ENCODE measurements at regions not wholly inside any gene's neighbourhood (a gene's known extent, or its start where the extent isn't known, plus 50 kb on each side); places are given as distances from the start of the nearest gene placed in this dataset.
A peak's percentile ranks its signal among the peaks of the same experiment; 100 is the strongest.

- Histone ChIP-seq H3K4me1 (peaks cover 0 to 31% (median 6%) of the 10 kb centered on the region in 4 donors), H3K27me3 (no peaks in the 10 kb centered on the region), H3K4me3 (no peak overlapping the region), H3K27ac (no peak overlapping the region), H3K9me3 (no peaks in the 10 kb centered on the region), H3K36me3 (no peaks in the 10 kb centered on the region)
- no peak for DNase-seq
- TF ChIP-seq EP300 (IDR thresholded peaks at IDR 0.05): no peak
- TF ChIP-seq POLR2AphosphoS5 (IDR thresholded peaks at IDR 0.05): no peak
- no peak for TF ChIP-seq POLR2A (IDR thresholded peaks at IDR 0.05)
- no peak for TF ChIP-seq CTCF (IDR thresholded peaks at IDR 0.05)
- 0 to 63% (median 26%) methylated on average over 1 of the region's 1 CpG for WGBS, 5 donors
- intact Hi-C loops (cut with DNase I; ENCODE audit: low total_unique reads): no loop called here
Measured at GRCh38 chr7:69436946-69437345, 161.3 kb upstream of the AUTS2 start.

DNA sequence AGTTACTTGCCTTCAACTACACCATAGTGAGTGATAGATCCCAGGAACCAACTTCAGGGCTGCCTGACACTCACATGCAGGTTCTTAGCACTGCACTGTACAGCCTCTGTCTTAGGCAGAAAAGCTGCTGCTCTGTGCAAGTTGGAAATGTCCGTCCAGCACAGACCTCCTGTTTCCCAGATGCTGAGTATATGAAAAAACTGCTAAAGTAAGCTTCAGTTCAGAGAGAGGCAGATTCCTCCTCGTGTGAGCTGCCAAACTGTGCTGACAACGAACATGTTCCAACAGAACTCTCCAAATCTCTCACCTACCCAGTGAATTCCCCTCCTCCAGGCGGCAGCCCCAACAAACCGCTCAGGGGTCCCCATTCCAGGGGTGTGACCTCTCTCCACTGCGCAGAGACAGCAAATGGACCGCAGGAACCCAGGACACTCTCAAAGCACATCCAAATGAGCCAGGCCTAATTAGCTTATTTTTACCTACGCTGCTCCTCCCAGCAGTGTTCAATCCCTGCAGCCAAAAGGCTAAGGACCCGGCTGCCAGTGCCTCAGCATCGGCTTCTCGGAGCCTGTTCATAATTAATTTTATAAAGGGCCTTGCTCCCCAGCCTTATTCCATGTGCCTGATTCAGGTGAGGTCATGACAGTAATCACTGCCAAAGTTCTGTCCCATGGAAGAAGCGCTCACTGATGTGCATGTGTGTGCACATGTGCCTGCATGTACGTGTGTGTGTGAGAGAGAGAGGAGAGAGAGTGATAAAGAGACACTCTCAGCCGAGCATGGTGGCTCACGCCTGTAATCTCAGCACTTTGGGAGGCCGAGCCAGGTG, 159.5 kb upstream of the AUTS2 start:
- no peak for TF ChIP-seq POLR2A (IDR thresholded peaks at IDR 0.05)
- TF ChIP-seq EP300 (IDR thresholded peaks at IDR 0.05): no peak
- no peak for TF ChIP-seq CTCF (IDR thresholded peaks at IDR 0.05)
- TF ChIP-seq POLR2AphosphoS5 (IDR thresholded peaks at IDR 0.05): no peak
- no peaks in the 10 kb centered on the region for H3K36me3 ChIP-seq
- H3K27me3 ChIP-seq: no peaks in the 10 kb centered on the region
- peak in 1 of 2 donors; percentile 55 for DNase-seq
- 76 to 84% (median 79%) methylated on average over 15 to 16 of the region's 16 CpGs for WGBS, 5 donors
- no peak overlapping the region for H3K4me3 ChIP-seq
- intact Hi-C loops (cut with DNase I; ENCODE audit: low total_unique reads): no loop called here
- H3K9me3 ChIP-seq: no peaks in the 10 kb centered on the region
- peak overlapping the region in 1 of 5 donors; percentile 53 for H3K27ac ChIP-seq
- peaks cover 0 to 31% (median 6%) of the 10 kb centered on the region in 4 donors for H3K4me1 ChIP-seq

GRCh38 chr7:69439636-69440325, 158.5 kb upstream of the AUTS2 start:
- no peaks in the 10 kb centered on the region for H3K36me3 ChIP-seq
- H3K27ac ChIP-seq: peak overlapping the region in 1 of 5 donors; percentile 53
- no peaks in the 10 kb centered on the region for H3K27me3 ChIP-seq
- H3K4me3 ChIP-seq: no peak overlapping the region
- TF ChIP-seq POLR2AphosphoS5 (IDR thresholded peaks at IDR 0.05): no peak
- no peak for TF ChIP-seq EP300 (IDR thresholded peaks at IDR 0.05)
- no peak for TF ChIP-seq POLR2A (IDR thresholded peaks at IDR 0.05)
- TF ChIP-seq CTCF (IDR thresholded peaks at IDR 0.05): no peak
- H3K9me3 ChIP-seq: no peaks in the 10 kb centered on the region
- peaks cover 0 to 31% (median 6%) of the 10 kb centered on the region in 4 donors for H3K4me1 ChIP-seq
- intact Hi-C loops (cut with DNase I; ENCODE audit: low total_unique reads): no loop called here
- 73 to 98% (median 82%) methylated on average over 1 of the region's 1 CpG for WGBS, 5 donors
- no peak for DNase-seq

- WGBS, 5 donors: 65 to 81% (median 79%) methylated on average over 2 of the region's 2 CpGs
Measured at GRCh38 chr7:69440976-69441375, 157.3 kb upstream of the AUTS2 start.

More at GRCh38 chr7:69440976-69441375, 157.3 kb upstream of the AUTS2 start:
- DNase-seq: no peak
- peaks cover 0 to 31% (median 6%) of the 10 kb centered on the region in 4 donors for H3K4me1 ChIP-seq
- no peak overlapping the region for H3K4me3 ChIP-seq
- TF ChIP-seq POLR2AphosphoS5 (IDR thresholded peaks at IDR 0.05) (no peak), CTCF (IDR thresholded peaks at IDR 0.05) (no peak), EP300 (IDR thresholded peaks at IDR 0.05) (no peak), POLR2A (IDR thresholded peaks at IDR 0.05) (no peak)
- H3K27ac ChIP-seq: no peak overlapping the region
- intact Hi-C loops (cut with DNase I; ENCODE audit: low total_unique reads): no loop called here
- no peaks in the 10 kb centered on the region for H3K9me3 ChIP-seq
- no peaks in the 10 kb centered on the region for H3K36me3 ChIP-seq
- no peaks in the 10 kb centered on the region for H3K27me3 ChIP-seq
